K562 (cell line): ENCODE measurements at regions not wholly inside any gene's neighbourhood (a gene's known extent, or its start where the extent isn't known, plus 50 kb on each side); places are given as distances from the start of the nearest gene placed in this dataset.

Experiments
- BHLHE40 ChIP-seq: IDR thresholded peaks from 2 replicates; pipeline ENCODE4 v1.6.1; 2011; ENCODE audit warnings: low read length, improper control_type of control experiment
- CREM ChIP-seq: IDR thresholded peaks from 2 replicates; pipeline ENCODE4 v1.6.1; 2014; ENCODE audit warnings: antibody characterized with exemption, low read depth
- EZH2 ChIP-seq: IDR thresholded peaks from 2 replicates; pipeline ENCODE4 v1.6.1; 2012; ENCODE audit warnings: low read depth, mild to moderate bottlenecking, inconsistent platforms, low read length, borderline replicate concordance
- NR0B1 ChIP-seq: fragments of 450-650 bp; IDR thresholded peaks from one replicate; pipeline ENCODE4 v1.6.1; 2018; ENCODE audit warnings: mild to moderate bottlenecking, moderate library complexity; ENCODE audit not compliant: partially characterized antibody
- PRMT5 ChIP-seq: sonication (generic); formaldehyde crosslinking; IDR thresholded peaks from 2 replicates; pipeline ENCODE4 v1.5.0; 2020; ENCODE audit warnings: missing genetic modification reagents
- SRSF9 ChIP-seq: fragments of 200-400 bp; formaldehyde crosslinking; IDR thresholded peaks from 2 replicates; pipeline ENCODE4 v1.6.1; 2017; ENCODE audit warnings: low read depth, low read length, borderline replicate concordance
- ZBED1 ChIP-seq: IDR thresholded peaks from 2 replicates; pipeline ENCODE4 v1.6.1; 2014

GRCh38 chr17:55622547-55622946 is 100.1 kb downstream of the TMEM100 start:
- TF ChIP-seq ZBED1 (no peak), SRSF9 (no peak), PRMT5 (no peak), NR0B1 (no peak), BHLHE40 (no peak), EZH2 (no peak), CREM (no peak)
